Fibroblast of villous mesenchyme (primary cell): ENCODE measurements at regions not wholly inside any gene's neighbourhood (a gene's known extent, or its start where the extent isn't known, plus 50 kb on each side); places are given as distances from the start of the nearest gene placed in this dataset.

Source experiments
- DNase-seq: peaks from one replicate; pipeline ENCODE4 v3.0.0-alpha.2; 2010; ENCODE audit warnings: low read depth
- H3K4me3 ChIP-seq: 2 replicates; pipeline ENCODE4 v1.5.1; 2011; ENCODE audit warnings: low read depth, mild to moderate bottlenecking, low read length
- TF ChIP-seq, protein P1 (sequence below): IDR thresholded peaks from 2 replicates; pipeline ENCODE4 v1.5.1; 2012; ENCODE audit warnings: low read depth, mild to moderate bottlenecking, low read length; ENCODE audit not compliant: insufficient read depth

DNA sequence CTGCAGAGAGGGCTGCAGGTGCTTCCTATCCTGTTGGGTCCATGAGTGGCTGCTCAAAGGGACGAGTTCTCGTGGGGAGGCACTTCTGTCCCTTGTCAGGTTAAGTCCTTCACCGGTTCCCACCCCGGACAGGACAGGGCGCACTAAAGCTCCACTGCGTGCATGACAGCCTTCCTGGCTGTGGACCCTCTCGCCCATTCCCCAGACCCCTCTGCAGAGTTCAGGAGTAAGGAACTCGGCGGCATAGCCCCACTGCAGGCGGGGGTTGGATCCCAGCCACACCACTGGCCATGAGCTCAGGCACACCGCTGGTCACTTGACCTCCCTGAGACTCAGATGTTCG is 147.5 kb upstream of the ID2 start:
- TF ChIP-seq, protein P1, sequence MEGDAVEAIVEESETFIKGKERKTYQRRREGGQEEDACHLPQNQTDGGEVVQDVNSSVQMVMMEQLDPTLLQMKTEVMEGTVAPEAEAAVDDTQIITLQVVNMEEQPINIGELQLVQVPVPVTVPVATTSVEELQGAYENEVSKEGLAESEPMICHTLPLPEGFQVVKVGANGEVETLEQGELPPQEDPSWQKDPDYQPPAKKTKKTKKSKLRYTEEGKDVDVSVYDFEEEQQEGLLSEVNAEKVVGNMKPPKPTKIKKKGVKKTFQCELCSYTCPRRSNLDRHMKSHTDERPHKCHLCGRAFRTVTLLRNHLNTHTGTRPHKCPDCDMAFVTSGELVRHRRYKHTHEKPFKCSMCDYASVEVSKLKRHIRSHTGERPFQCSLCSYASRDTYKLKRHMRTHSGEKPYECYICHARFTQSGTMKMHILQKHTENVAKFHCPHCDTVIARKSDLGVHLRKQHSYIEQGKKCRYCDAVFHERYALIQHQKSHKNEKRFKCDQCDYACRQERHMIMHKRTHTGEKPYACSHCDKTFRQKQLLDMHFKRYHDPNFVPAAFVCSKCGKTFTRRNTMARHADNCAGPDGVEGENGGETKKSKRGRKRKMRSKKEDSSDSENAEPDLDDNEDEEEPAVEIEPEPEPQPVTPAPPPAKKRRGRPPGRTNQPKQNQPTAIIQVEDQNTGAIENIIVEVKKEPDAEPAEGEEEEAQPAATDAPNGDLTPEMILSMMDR: no peak
- no peak for DNase-seq
- no peak overlapping the region for H3K4me3 ChIP-seq

DNA sequence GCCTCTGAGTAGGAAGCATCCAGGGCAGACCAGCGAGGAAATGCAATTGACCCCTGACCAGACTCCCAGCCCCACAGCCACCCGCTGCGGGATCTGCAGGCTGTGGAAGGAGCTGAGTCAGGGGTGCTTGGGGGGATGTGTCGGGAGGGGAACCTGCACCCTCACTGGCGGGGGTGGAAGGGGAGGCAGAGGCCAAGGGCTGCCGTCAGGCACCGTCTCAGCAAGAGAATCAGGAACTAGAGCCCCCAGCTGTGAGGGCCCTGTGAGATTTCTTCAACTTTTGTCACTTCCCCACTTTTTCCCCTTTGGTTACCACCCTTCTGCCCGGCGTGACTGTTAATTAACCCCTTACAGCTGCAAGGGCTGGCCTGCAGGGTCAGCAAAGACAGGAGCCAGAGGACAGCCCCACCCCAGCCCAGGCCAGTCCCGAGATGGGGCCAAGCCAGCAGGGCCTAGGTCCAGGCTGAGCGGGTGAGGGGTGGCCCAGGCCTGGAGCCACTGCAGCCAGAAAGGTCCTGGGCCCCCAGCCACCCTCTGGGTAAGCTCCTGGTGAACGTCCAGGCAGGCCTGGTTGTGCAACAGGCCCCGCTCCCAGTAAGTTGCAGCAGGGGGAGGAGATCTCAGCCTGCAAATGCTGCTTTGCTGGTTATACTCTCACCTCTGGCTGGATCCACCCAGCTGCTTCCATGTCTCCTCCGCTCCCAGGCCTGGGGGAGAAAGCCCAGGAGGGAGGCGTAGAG is 147.0 kb upstream of the ID2 start:
- H3K4me3 ChIP-seq: no peak overlapping the region
- DNase-seq: peak; percentile 67
- TF ChIP-seq, protein P1: no peak

- no peak for DNase-seq
- TF ChIP-seq, protein P1: no peak
Observed at GRCh38 chr2:8535469-8535795, 146.4 kb upstream of the ID2 start.

GRCh38 chr2:8535821-8536685 is 145.8 kb upstream of the ID2 start:
- DNase-seq: no peak
- no peak overlapping the region for H3K4me3 ChIP-seq
- TF ChIP-seq, protein P1: no peak

More at GRCh38 chr2:8535469-8535795, 146.4 kb upstream of the ID2 start:
- H3K4me3 ChIP-seq: no peak overlapping the region

- TF ChIP-seq, protein P1: no peak
- no peak for DNase-seq
- H3K4me3 ChIP-seq: no peak overlapping the region
Observed at GRCh38 chr2:8536686-8537561, 144.9 kb upstream of the ID2 start.

DNA sequence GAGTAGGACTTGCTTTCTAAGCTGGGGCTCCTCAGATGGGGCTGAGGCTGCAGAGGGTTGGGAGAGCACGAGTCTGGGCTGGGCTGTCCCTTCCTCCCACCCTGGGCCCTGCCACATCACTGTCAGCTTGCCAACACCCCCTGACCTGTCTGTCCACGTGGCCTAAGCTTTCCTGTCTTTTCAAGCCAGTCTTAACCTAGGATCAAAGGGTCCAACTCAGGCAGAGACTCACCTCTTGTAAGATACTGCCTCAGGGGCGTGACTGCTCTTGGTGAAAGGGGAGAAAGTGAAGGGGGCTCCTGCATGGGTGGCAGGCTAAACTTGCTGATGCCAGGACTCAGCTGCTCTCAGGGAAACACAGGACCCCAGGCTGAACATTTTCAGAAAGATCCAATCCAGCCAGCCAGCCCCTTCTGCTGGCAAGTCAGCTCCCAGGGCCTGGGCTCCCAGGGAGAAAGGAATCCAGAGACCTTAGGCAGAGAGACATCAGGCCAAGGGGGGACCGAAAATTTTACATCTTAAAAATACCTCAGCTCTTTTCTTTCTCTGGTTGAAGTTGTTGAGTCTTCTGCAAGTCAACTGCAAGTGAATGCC is 144.2 kb upstream of the ID2 start:
- H3K4me3 ChIP-seq: no peak overlapping the region
- TF ChIP-seq, protein P1: no peak
- no peak for DNase-seq
